WI38 (cell line): ENCODE measurements at regions not wholly inside any gene's neighbourhood (a gene's known extent, or its start where the extent isn't known, plus 50 kb on each side); places are given as distances from the start of the nearest gene placed in this dataset.
"Not testable (repeated sequence)": the region's sequence is repeated elsewhere in the genome, so short reads cannot be mapped to it uniquely, and the experiment has no call there.

Experiments
- H3K4me3 ChIP-seq: 2 replicates; pipeline ENCODE4 v1.5.1; 2011; ENCODE audit warnings: low read depth, mild to moderate bottlenecking, control low read depth, low read length
- CTCF ChIP-seq: IDR thresholded peaks from 2 replicates; pipeline ENCODE4 v1.5.1; 2012; ENCODE audit warnings: low read depth, mild to moderate bottlenecking, control low read depth, low read length

GRCh38 chr4:14000091-14000814, 372.7 kb upstream of the BOD1L1 start:
- no peak for TF ChIP-seq CTCF
- H3K4me3 ChIP-seq = no peak overlapping the region

GRCh38 chr4:14002331-14002730, 374.8 kb upstream of the BOD1L1 start:
- not testable (repeated sequence) for H3K4me3 ChIP-seq

- H3K4me3 ChIP-seq = no peak overlapping the region
- no peak for TF ChIP-seq CTCF
Measured at GRCh38 chr4:14008494-14008893, 381.0 kb upstream of the BOD1L1 start.

- H3K4me3 ChIP-seq = no peak overlapping the region
- no peak for TF ChIP-seq CTCF
Measured at GRCh38 chr4:14018191-14018853, 390.8 kb upstream of the BOD1L1 start.

- no peak overlapping the region for H3K4me3 ChIP-seq
- no peak for TF ChIP-seq CTCF
Measured at GRCh38 chr4:14022456-14022855, 394.9 kb upstream of the BOD1L1 start.

- no peak for TF ChIP-seq CTCF
Measured at GRCh38 chr4:14023036-14023435, 395.5 kb upstream of the BOD1L1 start.

GRCh38 chr4:14023896-14024295, 396.4 kb upstream of the BOD1L1 start:
- no peak overlapping the region for H3K4me3 ChIP-seq
- no peak for TF ChIP-seq CTCF

More at GRCh38 chr4:14023036-14023435, 395.5 kb upstream of the BOD1L1 start:
- H3K4me3 ChIP-seq = no peak overlapping the region
